IMR-90 (cell line): ENCODE measurements at regions not wholly inside any gene's neighbourhood (a gene's known extent, or its start where the extent isn't known, plus 50 kb on each side); places are given as distances from the start of the nearest gene placed in this dataset.

Source experiments
- ATAC-seq: fragments of 200-7000 bp; cut with Tn5 transposase; 2 replicates; pipeline ENCODE4 v1.9.1; 2020; ENCODE audit warnings: low read depth, mild to moderate bottlenecking, moderate library complexity
- BruUV-seq: library from RNA; stranded (reverse); fragments of 400-500 nt; replicated peaks from 2 replicates; lab custom pipeline; 2021; lab: Mats Ljungman, UMichigan
- CTCF ChIA-PET: fragments of 300-600 bp; formaldehyde crosslinking; extraction: SDS; loops from one replicate; lab custom pipeline; 2021; ENCODE audit warnings: antibody characterized with exemption; lab: Yijun Ruan, JAX
- POLR2A ChIA-PET: fragments of 300-600 bp; sonication (Branson Sonifier 250); formaldehyde crosslinking; loops from one replicate; lab custom pipeline; 2022; ENCODE audit warnings: antibody characterized with exemption; ENCODE audit not compliant: unreplicated experiment; lab: Charles Lee
- DNase-seq: peaks from one replicate; pipeline ENCODE4 v3.0.0; 2013
- H2AFZ ChIP-seq: replicated peaks from 2 replicates; pipeline ENCODE3; 2013; ENCODE audit warnings: low read length, mild to moderate bottlenecking; ENCODE audit not compliant: poor library complexity
- H2AK5ac ChIP-seq: 2 replicates; pipeline ENCODE4 v1.6.1; 2013; ENCODE audit warnings: low read depth, low read length, inconsistent platforms
- H2AK9ac ChIP-seq: replicated peaks from 2 replicates; pipeline ENCODE3; 2013; ENCODE audit warnings: mild to moderate bottlenecking, low read depth, low read length, moderate library complexity; ENCODE audit not compliant: poor library complexity
- H2BK120ac ChIP-seq: 2 replicates; pipeline ENCODE4 v1.6.1; 2013; ENCODE audit warnings: low read depth, low read length, inconsistent platforms
- H2BK15ac ChIP-seq: 3 replicates; pipeline ENCODE4 v1.6.1; 2013; ENCODE audit warnings: low read depth, low read length, inconsistent platforms
- H2BK20ac ChIP-seq: 2 replicates; pipeline ENCODE4 v1.6.1; 2013; ENCODE audit warnings: low read depth, mild to moderate bottlenecking, inconsistent platforms, low read length, moderate library complexity
- H2BK5ac ChIP-seq: 2 replicates; pipeline ENCODE4 v1.6.1; 2013; ENCODE audit warnings: mild to moderate bottlenecking, low read depth, low read length, inconsistent platforms; ENCODE audit not compliant: poor library complexity, severe bottlenecking
- H3K14ac ChIP-seq: replicated peaks from 2 replicates; pipeline ENCODE4 v1.6.1; 2013; ENCODE audit warnings: low read depth, low read length, inconsistent platforms
- H3K18ac ChIP-seq: 2 replicates; pipeline ENCODE4 v1.6.1; 2013; ENCODE audit warnings: low read depth, low read length, control low read depth
- H3K23ac ChIP-seq: 2 replicates; pipeline ENCODE4 v1.6.1; 2013; ENCODE audit warnings: low read depth, low read length, inconsistent platforms
- H3K27ac ChIP-seq: 2 replicates; pipeline ENCODE4 v1.5.1; 2013; ENCODE audit warnings: mild to moderate bottlenecking, control low read depth, low read length; ENCODE audit not compliant: insufficient read depth
- H3K27me3 ChIP-seq: 2 replicates; pipeline ENCODE4 v1.6.1; 2013; ENCODE audit warnings: low read length; ENCODE audit not compliant: control insufficient read depth, insufficient read depth
- H3K36me3 ChIP-seq: 2 replicates; pipeline ENCODE4 v1.6.1; 2013; ENCODE audit warnings: low read length, mixed read lengths; ENCODE audit not compliant: control insufficient read depth, insufficient read depth
- H3K4ac ChIP-seq: 2 replicates; pipeline ENCODE4 v1.6.1; 2013; ENCODE audit warnings: low read depth, low read length, inconsistent platforms
- H3K4me1 ChIP-seq: 2 replicates; pipeline ENCODE4 v1.6.1; 2013; ENCODE audit warnings: low read length, mixed read lengths; ENCODE audit not compliant: control insufficient read depth, insufficient read depth
- H3K4me2 ChIP-seq: 2 replicates; pipeline ENCODE4 v1.6.1; 2013; ENCODE audit warnings: low read depth, mild to moderate bottlenecking, control low read depth, low read length, moderate library complexity
- H3K4me3 ChIP-seq: 2 replicates; pipeline ENCODE4 v1.5.1; 2013; ENCODE audit warnings: low read depth, mild to moderate bottlenecking, control low read depth, low read length, moderate library complexity; ENCODE audit not compliant: insufficient read depth
- H3K56ac ChIP-seq: 2 replicates; pipeline ENCODE4 v1.6.1; 2013; ENCODE audit warnings: low read length, inconsistent platforms; ENCODE audit not compliant: insufficient read depth; ENCODE audit errors: extremely low read depth
- H3K79me1 ChIP-seq, 2 experiments: 2 replicates each; pipeline ENCODE4 v1.6.1; 2013; ENCODE audit warnings: low read length in 2 of 2, inconsistent platforms in 1 of 2, low read depth in 1 of 2
- H3K9ac ChIP-seq: 2 replicates; pipeline ENCODE4 v1.6.1; 2013; ENCODE audit warnings: low read depth, low read length, control low read depth
- H3K9me1 ChIP-seq: 2 replicates; pipeline ENCODE4 v1.6.1; 2013; ENCODE audit warnings: low read length, inconsistent platforms; ENCODE audit not compliant: insufficient read depth
- H3K9me3 ChIP-seq: 2 replicates; pipeline ENCODE4 v1.6.1; 2013; ENCODE audit warnings: low read length; ENCODE audit not compliant: control insufficient read depth, insufficient read depth
- H4K20me1 ChIP-seq: 2 replicates; pipeline ENCODE4 v1.6.1; 2013; ENCODE audit warnings: low read length, inconsistent platforms; ENCODE audit not compliant: insufficient read depth
- H4K5ac ChIP-seq: 2 replicates; pipeline ENCODE4 v1.6.1; 2013; ENCODE audit warnings: mild to moderate bottlenecking, low read depth, low read length, control low read depth
- H4K8ac ChIP-seq, 2 experiments: 2 replicates each; pipeline ENCODE4 v1.6.1; 2013; ENCODE audit warnings: low read depth in 2 of 2, low read length in 2 of 2, control low read depth in 1 of 2, inconsistent platforms in 1 of 2
- H4K91ac ChIP-seq: 2 replicates; pipeline ENCODE4 v1.6.1; 2013; ENCODE audit warnings: low read depth, low read length, inconsistent platforms; ENCODE audit not compliant: insufficient read depth
- BHLHE40 ChIP-seq: fragments of 150-350 bp; IDR thresholded peaks from 2 replicates; pipeline ENCODE4 v1.6.1; 2016; ENCODE audit warnings: mild to moderate bottlenecking, low read depth, low read length
- CEBPB ChIP-seq: IDR thresholded peaks from 2 replicates; pipeline ENCODE4 v1.6.1; 2012; ENCODE audit warnings: low read depth, low read length, improper control_type of control experiment
- CHD1 ChIP-seq: IDR thresholded peaks from 2 replicates; pipeline ENCODE4 v1.6.1; 2012; ENCODE audit warnings: low read depth, low read length, improper control_type of control experiment
- CTCF ChIP-seq: conservative IDR thresholded peaks from 2 replicates; pipeline ENCODE4 v1.5.1; 2012; ENCODE audit warnings: mild to moderate bottlenecking, low read depth, low read length, improper control_type of control experiment
- ELK1 ChIP-seq: fragments of 150-350 bp; IDR thresholded peaks from 2 replicates; pipeline ENCODE4 v1.6.1; 2016; ENCODE audit warnings: low read depth, mild to moderate bottlenecking, low read length, moderate library complexity, borderline replicate concordance
- FOS ChIP-seq: fragments of 150-350 bp; IDR thresholded peaks from 2 replicates; pipeline ENCODE4 v1.6.1; 2016; ENCODE audit warnings: low read depth, low read length
- MAFK ChIP-seq: IDR thresholded peaks from 2 replicates; pipeline ENCODE4 v1.6.1; 2012; ENCODE audit warnings: low read depth, low read length, improper control_type of control experiment
- MAZ ChIP-seq: IDR thresholded peaks from 2 replicates; pipeline ENCODE4 v1.6.1; 2012; ENCODE audit warnings: low read depth, mild to moderate bottlenecking, low read length, improper control_type of control experiment, moderate library complexity, borderline replicate concordance
- MXI1 ChIP-seq: IDR thresholded peaks from 2 replicates; pipeline ENCODE4 v1.6.1; 2012; ENCODE audit warnings: low read depth, mild to moderate bottlenecking, low read length, moderate library complexity, borderline replicate concordance
- NFE2L2 ChIP-seq: fragments of 150-350 bp; IDR thresholded peaks from 2 replicates; pipeline ENCODE4 v1.6.1; 2016; ENCODE audit warnings: low read depth, mild to moderate bottlenecking, low read length
- POLR2A ChIP-seq: IDR thresholded peaks from 2 replicates; pipeline ENCODE4 v1.6.1; 2012; ENCODE audit warnings: mild to moderate bottlenecking, low read depth, low read length
- RAD21 ChIP-seq: IDR thresholded peaks from 2 replicates; pipeline ENCODE4 v1.6.1; 2012; ENCODE audit warnings: low read length, improper control_type of control experiment
- RCOR1 ChIP-seq: IDR thresholded peaks from 2 replicates; pipeline ENCODE4 v1.6.1; 2012; ENCODE audit warnings: mild to moderate bottlenecking, low read length, improper control_type of control experiment; ENCODE audit not compliant: insufficient replicate concordance
- RFX5 ChIP-seq: IDR thresholded peaks from 2 replicates; pipeline ENCODE4 v1.8.0; 2012; ENCODE audit warnings: low read depth, mild to moderate bottlenecking, low read length, moderate library complexity
- SMC3 ChIP-seq: fragments of 150-350 bp; IDR thresholded peaks from 2 replicates; pipeline ENCODE4 v1.6.1; 2016; ENCODE audit warnings: low read depth, mild to moderate bottlenecking, antibody characterized with exemption, low read length, moderate library complexity
- USF2 ChIP-seq: fragments of 150-350 bp; IDR thresholded peaks from 2 replicates; pipeline ENCODE4 v1.6.1; 2017; ENCODE audit warnings: mild to moderate bottlenecking, antibody characterized with exemption, low read length, low read depth
- WGBS, 2 experiments: methylation state at CpG; one replicate each; pipeline versions ENCODE4 v1.1.5 to v1.1.7; 2013; ENCODE audit warnings: missing lambda C conversion rate in 2 of 2; ENCODE audit not compliant: insufficient read length in 1 of 2; ENCODE audit errors: extremely low coverage in 2 of 2; 5-methylcytosine and 5-hydroxymethylcytosine counted together
- dilution Hi-C: fragments of 300-500 bp; cut with HindIII; formaldehyde crosslinking; loops from one replicate; pipeline ENCODE4 v1.14.3; 2018; ENCODE audit warnings: low sequenced_read_pairs; ENCODE audit not compliant: unreplicated experiment
- in situ Hi-C: fragments of 300-500 bp; cut with MboI; formaldehyde crosslinking; loops from 3 replicates; pipeline ENCODE4 v1.14.3; 2019; ENCODE audit warnings: low sequenced_read_pairs, inconsistent platforms, mixed read lengths
- intact Hi-C: fragments of 100-400 bp; cut with micrococcal nuclease; formaldehyde crosslinking; loops from 2 replicates; pipeline ENCODE4 v1.10.0; 2022

GRCh38 chr9:117521293-117521692 is 106.4 kb upstream of the ASTN2 start:
- Histone ChIP-seq H2BK120ac (no peak overlapping the region), H3K79me1 (no peaks in the 10 kb centered on the region), H3K27ac (no peak overlapping the region), H3K4ac (no peak overlapping the region), H2BK5ac (no peak overlapping the region), H3K4me3 (no peak overlapping the region), H2BK15ac (no peak overlapping the region), H4K8ac (no peak overlapping the region), H3K23ac (no peak overlapping the region), H2BK20ac (no peak overlapping the region), H4K20me1 (no peaks in the 10 kb centered on the region), H3K9ac (no peak overlapping the region), H3K14ac (no peak overlapping the region), H3K9me3 (peaks cover 10% of the 10 kb centered on the region; the same call in 1 of the 2 replicates), H2AK5ac (no peak overlapping the region), H3K4me2 (no peak overlapping the region), H3K9me1 (no peaks in the 10 kb centered on the region), H4K5ac (no peak overlapping the region), H3K56ac (no peak overlapping the region), H2AFZ (no peak overlapping the region), H3K36me3 (no peaks in the 10 kb centered on the region), H2AK9ac (no peak overlapping the region), H3K27me3 (no peaks in the 10 kb centered on the region), H3K18ac (no peak overlapping the region), H4K91ac (no peak overlapping the region), H3K4me1 (no peaks in the 10 kb centered on the region)
- TF ChIP-seq BHLHE40 = no peak
- no peak for TF ChIP-seq NFE2L2
- TF ChIP-seq CHD1 = no peak
- TF ChIP-seq MAZ = no peak
- no peak for TF ChIP-seq RAD21
- TF ChIP-seq CEBPB = no peak
- no peak for TF ChIP-seq MXI1
- no peak for TF ChIP-seq CTCF
- no peak for TF ChIP-seq RFX5
- TF ChIP-seq RCOR1 = no peak
- no peak for TF ChIP-seq POLR2A
- TF ChIP-seq USF2 = no peak
- no peak for TF ChIP-seq SMC3
- no peak for TF ChIP-seq MAFK
- TF ChIP-seq FOS = no peak
- no peak for TF ChIP-seq ELK1
- intact Hi-C loops (no loop called here), in situ Hi-C loops (no loop called here), dilution Hi-C loops (no loop called here)
- BruUV-seq = no TSS peak
- POLR2A ChIA-PET = no interaction called here
- WGBS, 2 experiments = 60% methylated on average over 1 of the region's 4 CpGs; no CpG with 5 or more reads in 1 of the 2 experiments
- no peak for ATAC-seq
- no peak for DNase-seq
- CTCF ChIA-PET = no interaction called here
